NCI-H1092 (cell line): ENCODE measurements at regions not wholly inside any gene's neighbourhood (a gene's known extent, or its start where the extent isn't known, plus 50 kb on each side); places are given as distances from the start of the nearest gene placed in this dataset.
"Not testable (repeated sequence)": the region's sequence is repeated elsewhere in the genome, so short reads cannot be mapped to it uniquely, and the experiment has no call there.

Source experiments
- DNase-seq: peaks from one replicate; lab custom pipeline; 2025; lab: John Stamatoyannopoulos, UW

- DNase-seq = no peak
Observed at GRCh38 chr6:165777680-165778079, 114.6 kb upstream of the PDE10A start.

- no peak for DNase-seq
Observed at GRCh38 chr6:165776691-165777090, 113.7 kb upstream of the PDE10A start.

GRCh38 chr6:165775721-165776120 lies 112.7 kb upstream of the PDE10A start:
- DNase-seq = no peak

GRCh38 chr6:165774903-165775601 lies 112.0 kb upstream of the PDE10A start:
- peak; percentile 97 for DNase-seq

DNA sequence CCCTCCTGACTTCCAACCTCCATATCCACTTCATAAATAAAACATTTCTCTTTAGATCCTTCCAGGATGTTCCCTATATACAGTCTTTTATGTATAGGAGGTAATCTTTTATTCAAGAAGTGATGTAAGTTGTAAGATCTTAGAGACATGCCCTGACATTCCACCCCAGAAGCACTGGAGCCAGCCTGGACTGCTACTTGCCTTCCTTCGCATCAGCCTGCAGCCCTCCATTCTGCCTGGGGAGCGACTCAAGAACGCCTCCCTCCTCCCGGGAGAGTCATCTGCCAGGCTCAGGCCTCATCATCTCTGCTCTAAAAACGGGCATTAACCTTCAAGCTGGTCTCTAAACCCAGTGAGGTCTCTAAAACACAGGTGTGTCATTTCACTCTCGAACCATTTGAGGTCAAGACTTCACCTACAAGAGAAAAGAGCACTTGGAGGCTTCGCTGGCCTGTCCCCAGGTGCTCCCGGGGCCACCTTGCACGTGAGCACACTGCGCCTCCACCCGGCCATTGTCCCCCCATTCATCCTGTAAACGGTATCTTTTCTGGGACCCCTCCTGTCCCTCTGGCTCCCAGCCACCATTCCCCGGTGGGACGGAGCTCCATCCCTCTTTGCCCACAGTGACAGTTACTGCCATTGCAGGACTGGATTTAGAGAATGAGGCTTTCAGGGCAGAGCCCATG lies 107.5 kb upstream of the PDE10A start:
- no peak for DNase-seq

DNA sequence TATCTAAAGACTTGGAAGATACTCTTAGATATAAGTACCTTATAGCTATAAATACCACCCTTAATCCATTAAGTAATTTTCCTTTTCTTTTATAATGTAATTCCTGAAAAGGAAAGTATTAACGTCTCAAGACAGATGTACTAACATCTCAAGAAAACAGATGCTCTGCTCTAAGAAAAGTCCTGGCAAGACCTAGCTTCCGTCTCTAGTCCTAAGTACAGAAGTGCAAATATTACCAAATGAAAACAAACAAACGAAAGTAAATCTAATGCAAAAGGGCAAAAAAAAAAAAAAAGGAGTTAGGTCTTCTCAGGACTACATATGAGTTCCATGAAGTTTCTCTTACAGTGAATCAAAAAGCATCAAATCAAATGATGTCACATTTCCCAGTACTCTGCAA lies 106.8 kb upstream of the PDE10A start:
- DNase-seq = no peak

- DNase-seq = no peak
Observed at GRCh38 chr6:165769401-165769800, 106.4 kb upstream of the PDE10A start.

DNA sequence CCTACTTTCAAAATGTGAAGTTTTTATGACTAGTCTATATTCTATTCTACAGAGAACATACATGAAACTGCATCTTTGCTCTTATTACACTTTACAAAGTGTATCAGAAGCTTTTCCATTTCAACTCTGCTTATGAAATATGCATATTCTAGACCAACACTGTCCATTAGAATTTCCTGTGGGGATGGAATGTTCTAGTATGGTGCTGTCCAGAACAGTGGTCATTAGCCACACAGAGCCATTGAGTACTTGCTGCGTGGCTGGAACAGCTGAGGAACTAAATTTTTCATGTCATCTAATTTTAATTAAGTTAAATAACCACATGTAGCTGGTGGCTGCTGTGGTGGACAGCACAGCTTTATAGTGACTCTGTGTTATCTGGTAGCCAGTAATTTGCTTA lies 105.9 kb upstream of the PDE10A start:
- no peak for DNase-seq

DNA sequence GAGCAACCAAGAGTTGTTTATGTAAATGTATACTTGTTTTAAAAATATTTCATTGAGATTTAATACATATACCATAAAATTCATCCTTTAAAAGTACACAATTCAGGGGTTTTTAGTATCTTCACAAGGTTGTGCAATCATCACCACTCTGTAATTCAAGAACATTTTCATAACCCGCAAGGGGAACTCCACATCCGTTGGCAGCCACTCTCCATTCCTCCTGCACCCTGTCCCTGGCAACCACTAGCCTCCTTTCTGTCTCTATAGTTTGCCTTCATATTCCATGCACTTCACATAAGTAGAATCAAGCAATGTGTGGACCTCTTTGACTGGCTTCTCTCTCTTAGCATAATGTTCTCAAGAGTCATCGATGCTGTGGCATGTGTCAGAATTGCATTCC lies 104.2 kb upstream of the PDE10A start:
- DNase-seq = no peak

GRCh38 chr6:165766457-165766856 lies 103.4 kb upstream of the PDE10A start:
- no peak for DNase-seq

DNA sequence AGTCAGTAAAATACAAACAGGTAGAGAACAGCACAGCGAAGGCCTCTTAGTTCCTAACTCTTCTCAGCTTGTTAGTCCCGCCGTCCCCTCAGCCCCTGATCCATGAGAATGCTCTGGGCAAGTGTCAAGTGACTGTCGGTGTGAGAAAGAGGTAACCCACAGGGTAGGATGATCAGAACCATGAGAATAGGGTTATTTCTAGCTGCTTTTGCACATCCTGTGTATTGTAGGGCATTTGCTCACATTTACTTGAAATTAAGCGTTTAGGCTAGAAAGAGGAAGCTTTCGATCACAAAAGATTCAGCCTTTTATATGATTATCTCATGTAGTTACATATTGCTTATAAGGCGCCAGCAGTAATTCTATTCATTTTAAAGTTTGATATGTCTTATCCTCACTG lies 103.0 kb upstream of the PDE10A start:
- no peak for DNase-seq

DNA sequence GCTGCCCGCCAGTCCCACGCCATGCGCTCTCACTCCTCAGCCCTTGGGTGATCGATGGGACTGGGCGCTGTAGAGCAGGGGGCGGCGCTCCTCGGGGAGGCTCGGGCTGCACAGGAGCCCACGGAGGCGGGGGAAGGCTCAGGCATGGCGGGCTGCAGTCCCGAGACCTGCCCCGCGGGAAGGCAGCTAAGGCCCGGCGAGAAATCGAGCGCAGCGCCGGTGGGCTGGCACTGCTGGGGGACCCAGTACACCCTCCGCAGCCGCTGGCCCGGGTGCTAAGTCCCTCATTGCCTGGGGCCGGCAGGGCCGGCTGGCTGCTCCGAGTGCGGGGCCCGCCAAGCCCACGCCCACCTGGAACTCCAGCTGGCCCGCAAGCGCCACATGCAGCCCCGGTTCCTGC lies 102.2 kb upstream of the PDE10A start:
- not testable (repeated sequence) for DNase-seq

DNA sequence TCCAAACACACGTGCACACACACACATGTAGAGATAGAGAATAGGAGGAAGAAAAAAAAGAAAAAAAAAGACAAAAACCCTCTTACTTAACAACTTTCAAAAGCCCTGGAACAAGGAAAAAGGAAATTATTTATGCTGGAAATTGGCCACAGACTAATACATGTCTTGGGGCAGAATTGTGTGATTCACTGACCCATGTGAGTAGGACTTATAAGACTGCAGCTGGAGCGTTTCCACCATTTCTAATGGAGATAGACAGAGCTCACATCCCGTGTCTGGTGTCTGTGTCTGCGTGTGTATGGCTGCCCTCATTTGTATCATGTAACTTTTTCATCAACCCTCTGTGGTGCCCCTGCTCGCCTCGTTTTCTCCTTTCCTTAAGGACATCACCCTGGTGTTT lies 99.8 kb upstream of the PDE10A start:
- DNase-seq = no peak

DNA sequence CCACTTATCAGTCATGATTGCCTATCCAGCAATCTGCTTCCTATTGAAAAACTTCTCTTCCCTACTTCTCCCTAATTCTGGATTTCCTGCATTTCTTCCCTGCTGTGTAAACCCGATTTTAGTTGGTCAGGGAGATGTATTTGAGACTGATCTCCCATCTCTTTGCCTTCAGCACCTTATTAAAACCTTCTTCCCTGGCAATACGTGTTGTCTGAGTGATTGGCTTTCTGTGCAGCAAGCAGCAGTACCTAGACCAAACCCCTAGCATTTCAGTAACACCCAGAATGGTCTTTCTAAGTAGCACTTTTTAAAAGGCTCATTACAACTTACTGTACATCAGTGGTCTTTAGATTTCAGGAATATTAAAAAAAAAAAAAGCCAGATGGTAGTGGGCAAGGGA lies 99.1 kb upstream of the PDE10A start:
- no peak for DNase-seq

GRCh38 chr6:165760803-165761185 lies 97.8 kb upstream of the PDE10A start:
- DNase-seq = no peak

- DNase-seq = no peak
Observed at GRCh38 chr6:165760126-165760802, 97.2 kb upstream of the PDE10A start.

DNA sequence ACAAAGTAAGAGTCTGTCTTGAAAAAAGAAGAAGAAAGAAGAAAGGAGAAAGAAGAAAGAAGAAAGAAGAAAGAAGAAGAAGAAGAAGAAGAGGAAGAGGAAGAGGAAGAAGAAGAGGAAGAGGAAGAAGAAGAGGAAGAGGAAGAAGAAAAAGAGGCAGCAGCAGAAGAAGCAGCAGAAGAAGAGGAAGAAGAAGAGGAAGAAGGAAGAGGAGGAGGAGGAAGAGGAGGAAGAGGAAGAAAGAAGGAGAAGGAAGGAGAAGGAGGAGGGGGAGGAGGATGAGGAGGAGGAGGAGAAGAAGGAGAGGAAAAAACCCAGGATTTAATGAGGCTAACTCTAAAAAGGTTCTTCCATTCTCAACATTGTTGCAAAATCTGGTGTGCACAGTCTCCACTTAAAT lies 95.4 kb upstream of the PDE10A start:
- no peak for DNase-seq

DNA sequence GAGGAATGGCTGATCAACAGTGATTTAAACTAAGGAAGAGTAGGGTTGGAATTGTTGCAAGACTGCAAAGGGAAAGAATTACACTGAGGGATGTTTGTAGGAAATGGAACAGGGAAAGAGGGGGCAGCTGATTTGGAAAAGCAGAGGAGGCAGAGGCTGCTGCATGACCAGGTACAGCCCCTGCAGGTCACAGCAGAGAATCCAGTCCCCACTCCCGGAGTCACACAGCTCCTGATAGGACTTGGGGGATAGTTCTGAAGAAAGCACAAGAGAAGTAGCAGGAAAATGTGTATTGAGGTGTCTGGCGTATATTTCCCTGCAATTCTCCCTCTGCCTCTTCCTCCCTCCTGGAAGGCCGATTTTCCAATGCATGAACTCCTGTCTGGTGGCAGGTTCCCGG lies 92.5 kb upstream of the PDE10A start:
- DNase-seq = no peak

- DNase-seq = no peak
Observed at GRCh38 chr6:165753506-165753905, 90.5 kb upstream of the PDE10A start.

- no peak for DNase-seq
Observed at GRCh38 chr6:165752451-165752850, 89.4 kb upstream of the PDE10A start.

DNA sequence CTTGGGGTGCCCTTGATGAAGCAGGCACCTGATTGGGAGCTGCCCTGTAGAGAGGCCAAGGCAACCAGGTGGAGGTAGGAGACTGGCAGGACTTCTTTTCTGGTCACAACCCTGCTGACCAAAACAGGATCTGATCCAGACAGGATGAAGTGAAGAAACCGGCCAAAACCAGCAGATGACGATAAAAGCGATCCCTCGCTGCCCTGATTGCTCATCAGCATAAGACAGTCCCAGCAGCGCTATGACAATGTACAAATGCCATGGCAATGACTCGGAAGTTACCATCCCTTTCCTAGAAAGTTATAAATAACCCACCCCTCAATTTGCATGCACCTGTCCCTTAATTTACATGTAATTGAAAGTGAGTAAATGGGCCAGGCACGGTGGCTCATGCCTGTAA lies 88.4 kb upstream of the PDE10A start:
- no peak for DNase-seq

DNA sequence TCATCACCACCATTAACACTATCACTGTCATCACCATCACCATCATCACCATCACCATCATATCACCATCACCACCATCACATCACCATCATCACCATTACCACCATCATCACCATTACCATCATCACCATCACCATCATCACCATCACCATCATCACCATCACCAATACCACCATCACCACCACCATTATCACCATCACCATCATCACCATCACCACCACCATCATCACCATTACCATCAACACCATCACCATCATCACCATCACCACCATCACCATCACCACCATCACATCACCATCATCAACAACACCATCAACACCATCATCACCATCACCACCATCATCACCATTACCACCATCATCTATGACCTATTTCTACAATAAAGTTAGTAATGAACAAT lies 86.1 kb upstream of the PDE10A start:
- DNase-seq = no peak

DNA sequence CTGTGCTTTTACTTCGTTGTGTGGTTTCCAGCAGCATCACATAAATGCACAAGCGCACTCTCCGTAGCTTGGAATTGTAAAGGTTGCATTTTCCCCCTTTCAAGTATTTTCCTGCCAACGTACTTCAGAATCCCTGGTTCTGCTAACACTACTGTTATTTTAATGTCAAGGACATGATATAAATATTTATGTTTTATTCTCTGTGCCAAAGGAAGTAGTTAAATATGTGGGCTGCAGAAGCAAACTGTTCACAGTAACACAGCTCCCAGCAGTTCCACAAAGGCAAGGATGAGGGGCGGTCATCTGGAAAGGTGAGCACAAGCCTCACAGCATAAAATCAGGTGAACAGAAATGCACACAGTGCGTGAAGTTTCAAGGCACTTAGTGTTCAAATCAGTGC lies 85.3 kb upstream of the PDE10A start:
- DNase-seq = no peak
